Heart left ventricle (tissue), 14 donors: ENCODE measurements at regions not wholly inside any gene's neighbourhood (a gene's known extent, or its start where the extent isn't known, plus 50 kb on each side); places are given as distances from the start of the nearest gene placed in this dataset.

Experiments used
- ATAC-seq, 4 donors: fragments of 200-7000 bp; cut with Tn5 transposase; one replicate each; pipeline ENCODE4 v1.9.1; 2020 to 2022; ENCODE audit warnings: moderate library complexity in 4 of 4, mild to moderate bottlenecking in 3 of 4, moderate number of reproducible peaks in 1 of 4
- DNase-seq, 5 donors: peaks; one replicate each; pipeline ENCODE4 v3.0.0-alpha.2; 2020
- H3K27ac ChIP-seq, 12 donors: fragments of 200-600 bp; sonication (generic) in 4 of 12; one replicate each; pipeline versions ENCODE4 v1.5.0 to v1.8.0; 2016 to 2022; ENCODE audit warnings: mild to moderate bottlenecking in 2 of 12
- H3K27me3 ChIP-seq, 9 donors: fragments of 200-600 bp; sonication (generic) in 2 of 9; one replicate each; pipeline versions ENCODE4 v1.5.1 to v1.8.0; 2016 to 2022; ENCODE audit warnings: mild to moderate bottlenecking in 3 of 9
- H3K36me3 ChIP-seq, 9 donors: fragments of 200-600 bp; sonication (generic) in 2 of 9; one replicate each; pipeline versions ENCODE4 v1.5.0 to v1.8.0; 2018 to 2022; ENCODE audit warnings: mild to moderate bottlenecking in 2 of 9
- H3K4me1 ChIP-seq, 12 donors: fragments of 200-600 bp; sonication (generic) in 4 of 12; one replicate each; pipeline versions ENCODE4 v1.5.0 to v1.8.0; 2016 to 2022; ENCODE audit warnings: mild to moderate bottlenecking in 3 of 12
- H3K4me3 ChIP-seq, 12 donors: fragments of 200-600 bp; sonication (generic) in 4 of 12; one replicate each; pipeline versions ENCODE4 v1.5.0 to v1.8.0; 2017 to 2022; ENCODE audit warnings: mild to moderate bottlenecking in 9 of 12, moderate library complexity in 4 of 12
- H3K9me3 ChIP-seq, 12 donors: fragments of 200-600 bp; sonication (generic) in 4 of 12; one replicate each; pipeline versions ENCODE4 v1.5.0 to v1.8.0; 2016 to 2022; ENCODE audit warnings: mild to moderate bottlenecking in 1 of 12
- POLR2A ChIP-seq, 2 donors: fragments of 450-650 bp; IDR thresholded peaks; one replicate each; pipeline ENCODE4 v1.6.1; 2017; ENCODE audit warnings: antibody characterized with exemption in 2 of 2, mild to moderate bottlenecking in 2 of 2, moderate library complexity in 2 of 2
- intact Hi-C, 10 donors: fragments of 100-400 bp; cut with DNase I; formaldehyde crosslinking; loops; one replicate each; pipeline versions ENCODE4 v1.11.1 to v1.14.2; 2022
- TF ChIP-seq, protein P1 (sequence below), 12 donors: fragments of 200-600 bp; sonication (generic) in 4 of 12; IDR thresholded peaks; one replicate each; pipeline versions ENCODE4 v1.5.0 to v1.8.0; 2018 to 2022; ENCODE audit warnings: antibody characterized with exemption in 12 of 12, mild to moderate bottlenecking in 5 of 12
- donor health status: ischemic (EF 13 %, LVEDD 7.1; RV severe dilation, severe dysfunction).
- donor health status: DM: no; HTN: yes; CAD: no.
- donor health status: DM: no; HTN: no; CAD: no.
- donor health status: ischemic (EF 25% LVEDD 6.9; RV normal size, moderate dysfunction).
- donor health status: ischemic (EF 25% LVEDD 5.7; RV mildly dilated, moderate dysfunction).
- donor health status: DM: yes; HTN: yes; CAD: no.
- donor health status: ischemic (EF 35%, LVEDD 5.7; RV mildly dilated, moderate dysfunction).
- donor health status: nonischemic (EF 11% LVEDD 7.7; RV severe dilation, severe dysfunction).
- donor health status: DM: yes; HTN: yes; CAD: no.
- donor health status: PGD.
- donor health status: ischemic (EF 29% LVEDD 5.4; RV normal size, mild dysfunction).
- donor health status: nonischemic (EF 23%, LVEDD 6.1; RV moderate dilation, normal function).

DNA sequence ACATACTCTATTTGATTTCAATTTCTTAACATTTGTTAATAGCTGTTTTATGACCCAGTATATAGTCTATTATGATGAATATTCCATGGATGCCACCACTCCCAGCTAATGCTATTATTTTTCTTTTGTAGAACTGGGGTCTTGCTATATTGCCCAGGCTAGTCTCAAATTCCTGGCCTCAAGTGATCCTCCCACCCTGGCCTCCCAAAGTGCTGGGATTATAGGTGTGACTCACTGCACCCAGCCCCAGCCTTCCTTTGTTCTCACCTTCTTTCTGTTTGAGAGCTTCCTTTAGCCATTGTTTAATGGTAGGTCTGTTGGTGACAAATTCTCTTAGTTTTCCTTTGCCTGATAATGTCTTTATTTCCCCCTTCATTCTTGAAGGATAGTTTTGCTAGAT, 52.9 kb upstream of the AMOTL1 start:
- intact Hi-C loops: no loop called here
- no peak overlapping the region for H3K27ac ChIP-seq
- H3K36me3 ChIP-seq: no peaks in the 10 kb centered on the region
- no peak overlapping the region for H3K4me3 ChIP-seq
- no peak for TF ChIP-seq POLR2A (IDR thresholded peaks at IDR 0.05)
- H3K9me3 ChIP-seq: peaks cover 0 to 14% (median 0%) of the 10 kb centered on the region in 12 donors
- ATAC-seq (no peak), DNase-seq (no peak)
- no peaks in the 10 kb centered on the region for H3K27me3 ChIP-seq
- no peaks in the 10 kb centered on the region for H3K4me1 ChIP-seq

DNA sequence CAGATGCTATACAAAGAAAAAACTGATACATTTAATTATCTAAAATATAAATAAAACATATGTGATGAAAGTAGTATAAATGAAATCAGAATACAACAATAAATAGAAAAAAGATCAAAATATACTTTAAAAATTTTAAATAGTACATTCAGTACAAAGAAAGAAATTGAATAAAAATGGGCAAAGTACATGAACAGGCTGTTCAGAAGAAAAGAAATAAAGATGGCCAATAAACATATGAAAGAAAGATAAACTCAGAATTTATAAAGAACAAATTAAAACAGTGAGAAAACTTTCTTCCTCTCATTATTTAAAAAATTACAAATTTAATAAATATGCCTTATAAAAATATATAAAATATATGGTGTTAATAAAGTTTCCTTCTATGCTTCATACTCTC, 50.5 kb upstream of the AMOTL1 start:
- no peaks in the 10 kb centered on the region for H3K36me3 ChIP-seq
- H3K9me3 ChIP-seq: peaks cover 0 to 14% (median 0%) of the 10 kb centered on the region in 12 donors
- peaks cover 0 to 4% (median 0%) of the 10 kb centered on the region in 12 donors for H3K4me1 ChIP-seq
- intact Hi-C loops: no loop called here
- DNase-seq: no peak
- H3K4me3 ChIP-seq: no peak overlapping the region
- TF ChIP-seq, protein P1, sequence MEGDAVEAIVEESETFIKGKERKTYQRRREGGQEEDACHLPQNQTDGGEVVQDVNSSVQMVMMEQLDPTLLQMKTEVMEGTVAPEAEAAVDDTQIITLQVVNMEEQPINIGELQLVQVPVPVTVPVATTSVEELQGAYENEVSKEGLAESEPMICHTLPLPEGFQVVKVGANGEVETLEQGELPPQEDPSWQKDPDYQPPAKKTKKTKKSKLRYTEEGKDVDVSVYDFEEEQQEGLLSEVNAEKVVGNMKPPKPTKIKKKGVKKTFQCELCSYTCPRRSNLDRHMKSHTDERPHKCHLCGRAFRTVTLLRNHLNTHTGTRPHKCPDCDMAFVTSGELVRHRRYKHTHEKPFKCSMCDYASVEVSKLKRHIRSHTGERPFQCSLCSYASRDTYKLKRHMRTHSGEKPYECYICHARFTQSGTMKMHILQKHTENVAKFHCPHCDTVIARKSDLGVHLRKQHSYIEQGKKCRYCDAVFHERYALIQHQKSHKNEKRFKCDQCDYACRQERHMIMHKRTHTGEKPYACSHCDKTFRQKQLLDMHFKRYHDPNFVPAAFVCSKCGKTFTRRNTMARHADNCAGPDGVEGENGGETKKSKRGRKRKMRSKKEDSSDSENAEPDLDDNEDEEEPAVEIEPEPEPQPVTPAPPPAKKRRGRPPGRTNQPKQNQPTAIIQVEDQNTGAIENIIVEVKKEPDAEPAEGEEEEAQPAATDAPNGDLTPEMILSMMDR (IDR thresholded peaks at IDR 0.05): no peak
- no peak for TF ChIP-seq POLR2A (IDR thresholded peaks at IDR 0.05)
- no peaks in the 10 kb centered on the region for H3K27me3 ChIP-seq
- H3K27ac ChIP-seq: no peak overlapping the region
- ATAC-seq: no peak
